K562 (cell line): ENCODE measurements at regions not wholly inside any gene's neighbourhood (a gene's known extent, or its start where the extent isn't known, plus 50 kb on each side); places are given as distances from the start of the nearest gene placed in this dataset.

Source experiments
- ATAC-seq: fragments of 200-7000 bp; cut with Tn5 transposase; 3 replicates; pipeline ENCODE4 v1.9.1; 2020; ENCODE audit warnings: moderate library complexity
- BruUV-seq: library from RNA; stranded (reverse); fragments of 400-500 nt; replicated peaks from 2 replicates; lab custom pipeline; 2021; lab: Mats Ljungman, UMichigan
- CTCF ChIA-PET: fragments of 300-600 bp; formaldehyde crosslinking; extraction: SDS; loops from one replicate; lab custom pipeline; 2021; ENCODE audit warnings: low intra/inter-chr PET ratio; lab: Yijun Ruan, JAX
- POLR2A ChIA-PET: fragments of 300-600, 350-650 bp; sonication (Branson Sonifier 250); formaldehyde crosslinking; extraction: SDS; loops from one replicate; lab custom pipeline; 2021; ENCODE audit warnings: antibody characterized with exemption, inconsistent platforms; lab: Yijun Ruan, JAX
- DNase-seq, 4 experiments: peaks; one replicate each; pipeline versions ENCODE4 v3.0.0 to v3.0.0-alpha.2; 2011 to 2018; ENCODE audit warnings: low spot score in 3 of 4, mixed read lengths in 3 of 4; ENCODE audit errors: extremely low read depth in 1 of 4
- FAIRE-seq: peaks from 2 replicates; lab custom pipeline; 2011; peaks lifted over from hg19 to GRCh38; lab: Jason Lieb, UNC
- H2AFZ ChIP-seq: 2 replicates; pipeline ENCODE4 v1.6.0; 2011; ENCODE audit warnings: low read depth, low read length, control low read depth, inconsistent platforms
- H3K27ac ChIP-seq: fragments of 200-600 bp; 3 replicates; pipeline ENCODE4 v1.8.0; 2011; ENCODE audit warnings: low read depth, mild to moderate bottlenecking, control low read depth, inconsistent platforms, low read length, moderate library complexity, mixed read lengths; ENCODE audit errors: extremely low read depth
- H3K27me3 ChIP-seq, 2 experiments: fragments of 300-600 bp in 1 of 2; 2 replicates in 1 of 2; 3 replicates in 1 of 2; pipeline versions ENCODE4 v1.6.0 to v1.8.0; 2011; ENCODE audit warnings: inconsistent platforms in 2 of 2, low read length in 2 of 2, mild to moderate bottlenecking in 1 of 2, mixed read lengths in 1 of 2, moderate library complexity in 1 of 2; ENCODE audit not compliant: control insufficient read depth in 2 of 2, insufficient read depth in 2 of 2
- H3K36me3 ChIP-seq: fragments of 300-600 bp; 3 replicates; pipeline ENCODE4 v1.8.0; 2011; ENCODE audit warnings: mild to moderate bottlenecking, low read length, inconsistent platforms; ENCODE audit not compliant: control insufficient read depth, insufficient read depth
- H3K4me1 ChIP-seq, 2 experiments: fragments of 200-600 bp in 1 of 2; replicated peaks in 1 of 2; 2 replicates in 1 of 2; 3 replicates in 1 of 2; pipeline versions ENCODE4 v1.5.1 to v1.8.0; 2011; ENCODE audit warnings: inconsistent platforms in 2 of 2, low read length in 2 of 2, mild to moderate bottlenecking in 1 of 2, mixed read lengths in 1 of 2, moderate library complexity in 1 of 2; ENCODE audit not compliant: control insufficient read depth in 2 of 2, insufficient read depth in 2 of 2
- H3K4me2 ChIP-seq: 2 replicates; pipeline ENCODE4 v1.6.1; 2011; ENCODE audit warnings: low read length, control low read depth, inconsistent platforms, mixed read lengths; ENCODE audit not compliant: insufficient read depth
- H3K4me3 ChIP-seq: fragments of 200-600 bp; sonication (generic), shearing (Covaris generic); 2 replicates; pipeline ENCODE4 v1.5.1; 2016; ENCODE audit warnings: control low read depth, inconsistent platforms
- H3K79me2 ChIP-seq: fragments of 200-600 bp; 3 replicates; pipeline ENCODE4 v1.8.0; 2011; ENCODE audit warnings: low read length, inconsistent platforms; ENCODE audit not compliant: control insufficient read depth, insufficient read depth
- H3K9ac ChIP-seq, 2 experiments: 2 replicates each; pipeline versions ENCODE4 v1.6.0 to v1.6.1; 2011; ENCODE audit warnings: low read depth in 2 of 2, low read length in 2 of 2, control low read depth in 1 of 2, inconsistent platforms in 1 of 2, mild to moderate bottlenecking in 1 of 2, mixed read lengths in 1 of 2; ENCODE audit not compliant: insufficient read depth in 1 of 2
- H3K9me1 ChIP-seq: one replicate; pipeline ENCODE4 v1.6.0; 2011; ENCODE audit warnings: inconsistent platforms, mild to moderate bottlenecking, low read length, moderate library complexity; ENCODE audit not compliant: control insufficient read depth, insufficient read depth
- H3K9me3 ChIP-seq: replicated peaks from 2 replicates; pipeline ENCODE4 v1.5.1; 2011; ENCODE audit warnings: low read depth, low read length, inconsistent platforms; ENCODE audit not compliant: control insufficient read depth, insufficient read depth
- H4K20me1 ChIP-seq: replicated peaks from 2 replicates; pipeline ENCODE4 v1.6.1; 2011; ENCODE audit warnings: low read length, inconsistent platforms, mixed read lengths; ENCODE audit not compliant: control insufficient read depth, insufficient read depth
- BCL6 ChIP-seq: fragments of 250-450 bp; sonication (Bioruptor Pico); IDR thresholded peaks from 2 replicates; pipeline ENCODE4 v1.4.0; 2020
- BMI1 ChIP-seq: fragments of 150-350 bp; IDR thresholded peaks from 2 replicates; pipeline ENCODE4 v1.6.1; 2014; ENCODE audit warnings: low read length
- ERF ChIP-seq: fragments of 450-650 bp; formaldehyde crosslinking; IDR thresholded peaks from 2 replicates; pipeline ENCODE4 v1.4.0; 2020; ENCODE audit warnings: mild to moderate bottlenecking, mixed read lengths
- KLF13 ChIP-seq: fragments of 450-650 bp; IDR thresholded peaks from 2 replicates; pipeline ENCODE4 v1.6.1; 2016; ENCODE audit warnings: missing genetic modification characterization, low read depth, mild to moderate bottlenecking, missing compliant biosample characterization, moderate library complexity, borderline replicate concordance
- MTA1 ChIP-seq: fragments of 450-650 bp; IDR thresholded peaks from 2 replicates; pipeline ENCODE4 v1.6.1; 2017; ENCODE audit warnings: borderline replicate concordance
- NFATC3 ChIP-seq: fragments of 450-650 bp; IDR thresholded peaks from 2 replicates; pipeline ENCODE4 v1.6.1; 2017; ENCODE audit warnings: mild to moderate bottlenecking
- POLR2G ChIP-seq: fragments of 200-400 bp; formaldehyde crosslinking; IDR thresholded peaks from 2 replicates; pipeline ENCODE4 v1.6.1; 2017; ENCODE audit warnings: low read depth, mild to moderate bottlenecking, antibody characterized with exemption, low read length, moderate library complexity
- POLR3A ChIP-seq: IDR thresholded peaks from 2 replicates; pipeline ENCODE4 v1.6.1; 2011; ENCODE audit warnings: borderline replicate concordance, mild to moderate bottlenecking, moderate library complexity; ENCODE audit not compliant: insufficient read length, insufficient read depth; ENCODE audit errors: extremely low read depth
- PRPF4 ChIP-seq: fragments of 200-400 bp; formaldehyde crosslinking; IDR thresholded peaks from one replicate; pipeline ENCODE4 v1.6.1; 2017; ENCODE audit warnings: low read length, low read depth, mild to moderate bottlenecking; ENCODE audit not compliant: insufficient read depth, poor library complexity, severe bottlenecking
- STAG1 ChIP-seq: sonication (generic); formaldehyde crosslinking; IDR thresholded peaks from 2 replicates; pipeline ENCODE4 v1.5.0; 2020; ENCODE audit warnings: missing genetic modification reagents, borderline replicate concordance
- TEAD1 ChIP-seq, 2 experiments: fragments of 450-650 bp in 1 of 2; sonication (generic) in 1 of 2; formaldehyde crosslinking; IDR thresholded peaks; 2 replicates each; pipeline versions ENCODE4 v1.4.0 to v1.8.0; 2020 to 2022; ENCODE audit warnings: mild to moderate bottlenecking in 2 of 2, missing genetic modification reagents in 1 of 2
- ZBTB8A ChIP-seq: fragments of 450-650 bp; IDR thresholded peaks from 2 replicates; pipeline ENCODE4 v1.6.1; 2018; ENCODE audit warnings: mild to moderate bottlenecking, moderate library complexity; ENCODE audit not compliant: partially characterized antibody
- ZNF311 ChIP-seq: fragments of 250-450 bp; sonication (Bioruptor Pico); IDR thresholded peaks from 2 replicates; pipeline ENCODE4 v1.4.0; 2020; ENCODE audit warnings: mild to moderate bottlenecking, moderate library complexity
- ZNF76 ChIP-seq: fragments of 250-450 bp; sonication (Bioruptor Pico); IDR thresholded peaks from 2 replicates; pipeline ENCODE4 v1.4.0; 2020; ENCODE audit warnings: mild to moderate bottlenecking, moderate library complexity, borderline replicate concordance
- WGBS: fragments of 100-300 bp; shearing (Covaris generic); methylation state at CpG from one replicate; pipeline ENCODE4 v1.1.6; 2016; ENCODE audit warnings: low coverage, mixed read lengths; ENCODE audit not compliant: insufficient coverage; ENCODE audit errors: missing lambda C conversion rate; 5-methylcytosine and 5-hydroxymethylcytosine counted together
- in situ Hi-C: fragments of 300-500 bp; cut with MboI; formaldehyde crosslinking; loops from 4 replicates; pipeline ENCODE4 v1.15.0; 2018; ENCODE audit warnings: inconsistent platforms, mixed read lengths
- intact Hi-C: fragments of 100-400 bp; cut with micrococcal nuclease; formaldehyde crosslinking; loops from 2 replicates; pipeline ENCODE4 v1.14.2; 2022
- TF ChIP-seq, protein P1 (sequence below), 2 experiments: fragments of 200-800 bp in 1 of 2; sonication (Bioruptor generic) in 1 of 2; sonication (generic) in 1 of 2; formaldehyde crosslinking in 1 of 2; IDR thresholded peaks in 1 of 2; conservative IDR thresholded peaks in 1 of 2; 2 replicates each; pipeline versions ENCODE4 v1.5.0 to v1.6.1; 2016 to 2020; ENCODE audit warnings: missing compliant biosample characterization in 1 of 2, missing genetic modification characterization in 1 of 2, missing genetic modification reagents in 1 of 2
- TF ChIP-seq, protein P2 (sequence below): fragments of 450-650 bp; conservative IDR thresholded peaks from 2 replicates; pipeline ENCODE4 v1.6.1; 2016; ENCODE audit warnings: missing genetic modification characterization, low read depth, mild to moderate bottlenecking, control low read depth, missing compliant biosample characterization
- TF ChIP-seq, protein P3 (sequence below): IDR thresholded peaks from 3 replicates; pipeline ENCODE4 v1.6.1; 2011; ENCODE audit warnings: borderline replicate concordance, mild to moderate bottlenecking; ENCODE audit not compliant: insufficient read length, insufficient read depth
- TF ChIP-seq, protein P4 (sequence below): fragments of 450-650 bp; IDR thresholded peaks from 2 replicates; pipeline ENCODE4 v1.6.1; 2016; ENCODE audit warnings: low read depth, mild to moderate bottlenecking, moderate library complexity

- no peak overlapping the region for H3K27ac ChIP-seq
- in situ Hi-C loops (no loop called here), intact Hi-C loops (no loop called here)
- H3K79me2 ChIP-seq, result no peaks in the 10 kb centered on the region
- no peaks in the 10 kb centered on the region for H3K9me3 ChIP-seq
- CTCF ChIA-PET, result no interaction called here
- no peak for TF ChIP-seq TEAD1 (CRISPR knock-in tag; IDR thresholded peaks at IDR 0.05)
- TF ChIP-seq, protein P1, sequence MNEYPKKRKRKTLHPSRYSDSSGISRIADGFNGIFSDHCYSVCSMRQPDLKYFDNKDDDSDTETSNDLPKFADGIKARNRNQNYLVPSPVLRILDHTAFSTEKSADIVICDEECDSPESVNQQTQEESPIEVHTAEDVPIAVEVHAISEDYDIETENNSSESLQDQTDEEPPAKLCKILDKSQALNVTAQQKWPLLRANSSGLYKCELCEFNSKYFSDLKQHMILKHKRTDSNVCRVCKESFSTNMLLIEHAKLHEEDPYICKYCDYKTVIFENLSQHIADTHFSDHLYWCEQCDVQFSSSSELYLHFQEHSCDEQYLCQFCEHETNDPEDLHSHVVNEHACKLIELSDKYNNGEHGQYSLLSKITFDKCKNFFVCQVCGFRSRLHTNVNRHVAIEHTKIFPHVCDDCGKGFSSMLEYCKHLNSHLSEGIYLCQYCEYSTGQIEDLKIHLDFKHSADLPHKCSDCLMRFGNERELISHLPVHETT (CRISPR knock-in tag; conservative IDR thresholded peaks at IDR 0.05 in 1 of 2, IDR thresholded peaks at IDR 0.05 in 1 of 2), result no peak
- TF ChIP-seq, protein P2, sequence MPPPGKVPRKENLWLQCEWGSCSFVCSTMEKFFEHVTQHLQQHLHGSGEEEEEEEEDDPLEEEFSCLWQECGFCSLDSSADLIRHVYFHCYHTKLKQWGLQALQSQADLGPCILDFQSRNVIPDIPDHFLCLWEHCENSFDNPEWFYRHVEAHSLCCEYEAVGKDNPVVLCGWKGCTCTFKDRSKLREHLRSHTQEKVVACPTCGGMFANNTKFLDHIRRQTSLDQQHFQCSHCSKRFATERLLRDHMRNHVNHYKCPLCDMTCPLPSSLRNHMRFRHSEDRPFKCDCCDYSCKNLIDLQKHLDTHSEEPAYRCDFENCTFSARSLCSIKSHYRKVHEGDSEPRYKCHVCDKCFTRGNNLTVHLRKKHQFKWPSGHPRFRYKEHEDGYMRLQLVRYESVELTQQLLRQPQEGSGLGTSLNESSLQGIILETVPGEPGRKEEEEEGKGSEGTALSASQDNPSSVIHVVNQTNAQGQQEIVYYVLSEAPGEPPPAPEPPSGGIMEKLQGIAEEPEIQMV (tag), result no peak
- no peak for TF ChIP-seq POLR2G
- no peak for TF ChIP-seq BCL6 (CRISPR knock-in tag)
- TF ChIP-seq MTA1, result no peak
- no peak for TF ChIP-seq ERF (CRISPR knock-in tag)
- TF ChIP-seq, protein P3, sequence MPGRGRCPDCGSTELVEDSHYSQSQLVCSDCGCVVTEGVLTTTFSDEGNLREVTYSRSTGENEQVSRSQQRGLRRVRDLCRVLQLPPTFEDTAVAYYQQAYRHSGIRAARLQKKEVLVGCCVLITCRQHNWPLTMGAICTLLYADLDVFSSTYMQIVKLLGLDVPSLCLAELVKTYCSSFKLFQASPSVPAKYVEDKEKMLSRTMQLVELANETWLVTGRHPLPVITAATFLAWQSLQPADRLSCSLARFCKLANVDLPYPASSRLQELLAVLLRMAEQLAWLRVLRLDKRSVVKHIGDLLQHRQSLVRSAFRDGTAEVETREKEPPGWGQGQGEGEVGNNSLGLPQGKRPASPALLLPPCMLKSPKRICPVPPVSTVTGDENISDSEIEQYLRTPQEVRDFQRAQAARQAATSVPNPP, result no peak
- no peak for TF ChIP-seq ZBTB8A
- TF ChIP-seq STAG1, result no peak
- no peak for TF ChIP-seq PRPF4
- no peak for TF ChIP-seq BMI1
- no peak for TF ChIP-seq ZNF76 (CRISPR knock-in tag)
- no peak for TF ChIP-seq POLR3A
- TF ChIP-seq NFATC3, result no peak
- TF ChIP-seq, protein P4, sequence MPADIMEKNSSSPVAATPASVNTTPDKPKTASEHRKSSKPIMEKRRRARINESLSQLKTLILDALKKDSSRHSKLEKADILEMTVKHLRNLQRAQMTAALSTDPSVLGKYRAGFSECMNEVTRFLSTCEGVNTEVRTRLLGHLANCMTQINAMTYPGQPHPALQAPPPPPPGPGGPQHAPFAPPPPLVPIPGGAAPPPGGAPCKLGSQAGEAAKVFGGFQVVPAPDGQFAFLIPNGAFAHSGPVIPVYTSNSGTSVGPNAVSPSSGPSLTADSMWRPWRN, result no peak
- no peak for TF ChIP-seq ZNF311 (CRISPR knock-in tag)
- no peak for TF ChIP-seq KLF13 (tag)
- FAIRE-seq (no peak), ATAC-seq (no peak), DNase-seq (no peak)
- no peaks in the 10 kb centered on the region for H3K9me1 ChIP-seq
- H3K9ac ChIP-seq, result no peak overlapping the region
- H3K36me3 ChIP-seq, result no peaks in the 10 kb centered on the region
- BruUV-seq, result no TSS peak
- no peaks in the 10 kb centered on the region for H4K20me1 ChIP-seq
- no peak overlapping the region for H3K4me2 ChIP-seq
- POLR2A ChIA-PET, result no interaction called here
- H3K27me3 ChIP-seq, result no peaks in the 10 kb centered on the region
- no peak overlapping the region for H2AFZ ChIP-seq
- no peaks in the 10 kb centered on the region for H3K4me1 ChIP-seq
- H3K4me3 ChIP-seq, result no peak overlapping the region
- 0% methylated on average over 1 of the region's 1 CpG for WGBS
Observed at GRCh38 chr2:187920511-187920910, 366.3 kb upstream of the TFPI start.
